Endodermal cell (in vitro differentiated cells): ENCODE measurements at regions not wholly inside any gene's neighbourhood (a gene's known extent, or its start where the extent isn't known, plus 50 kb on each side); places are given as distances from the start of the nearest gene placed in this dataset.

Source experiments
- DNase-seq: peaks from one replicate; pipeline ENCODE4 v3.0.0-alpha.2; 2017
- H3K27ac ChIP-seq: 2 replicates; pipeline ENCODE4 v1.5.1; 2013; ENCODE audit warnings: mild to moderate bottlenecking, low read depth, low read length, moderate library complexity
- H3K27me3 ChIP-seq: 2 replicates; pipeline ENCODE4 v1.6.1; 2013; ENCODE audit warnings: mild to moderate bottlenecking, low read length, moderate library complexity; ENCODE audit not compliant: insufficient read depth, control insufficient read depth, poor library complexity, severe bottlenecking
- H3K36me3 ChIP-seq: 2 replicates; pipeline ENCODE4 v1.7.0; 2013; ENCODE audit warnings: mild to moderate bottlenecking, low read length, moderate library complexity; ENCODE audit not compliant: control insufficient read depth, insufficient read depth
- H3K4me1 ChIP-seq: one replicate; pipeline ENCODE4 v1.7.0; 2013; ENCODE audit warnings: low read length; ENCODE audit not compliant: control insufficient read depth, insufficient read depth
- H3K4me3 ChIP-seq: 2 replicates; pipeline ENCODE4 v1.5.1; 2013; ENCODE audit warnings: mild to moderate bottlenecking, low read length, moderate library complexity
- H3K9ac ChIP-seq: 2 replicates; pipeline ENCODE4 v1.6.1; 2013; ENCODE audit warnings: mild to moderate bottlenecking, low read length, moderate library complexity; ENCODE audit not compliant: poor library complexity, severe bottlenecking; ENCODE audit errors: extremely low read depth
- H3K9me3 ChIP-seq: 2 replicates; pipeline ENCODE4 v1.6.1; 2013; ENCODE audit warnings: mild to moderate bottlenecking, low read length, moderate library complexity; ENCODE audit not compliant: control insufficient read depth
- H3K27ac Mint-ChIP-seq: 2 replicates; pipeline ENCODE4 v1.8.0; 2020; ENCODE audit warnings: mixed read lengths
- H3K27me3 Mint-ChIP-seq: 2 replicates; pipeline ENCODE4 v1.8.0; 2021; ENCODE audit warnings: mild to moderate bottlenecking, mixed read lengths; ENCODE audit not compliant: insufficient read depth
- H3K36me3 Mint-ChIP-seq: 2 replicates; pipeline ENCODE4 v1.8.0; 2020; ENCODE audit warnings: low read depth, mixed read lengths
- H3K4me1 Mint-ChIP-seq: 2 replicates; pipeline ENCODE4 v1.8.0; 2020; ENCODE audit warnings: mixed read lengths
- H3K4me3 Mint-ChIP-seq: 2 replicates; pipeline ENCODE4 v1.8.0; 2020; ENCODE audit warnings: mild to moderate bottlenecking, moderate library complexity, mixed read lengths
- H3K9me3 Mint-ChIP-seq: 2 replicates; pipeline ENCODE4 v1.8.0; 2020; ENCODE audit warnings: mild to moderate bottlenecking, mixed read lengths
- WGBS, 2 experiments: methylation state at CpG; one replicate each; pipeline versions ENCODE4 v1.1.5 to v1.1.7; 2013; ENCODE audit warnings: missing lambda C conversion rate in 2 of 2, mixed read lengths in 1 of 2; ENCODE audit not compliant: insufficient coverage in 1 of 2, insufficient read length in 1 of 2; 5-methylcytosine and 5-hydroxymethylcytosine counted together
- TF ChIP-seq, protein P1 (sequence below): fragments of 200-600 bp; sonication (generic); conservative IDR thresholded peaks from 2 replicates; pipeline ENCODE4 v1.5.0; 2021; ENCODE audit warnings: antibody characterized with exemption, mild to moderate bottlenecking

- Mint-ChIP-seq H3K36me3 (no peaks in the 10 kb centered on the region), H3K27me3 (no peaks in the 10 kb centered on the region), H3K27ac (no peak overlapping the region), H3K4me3 (no peak overlapping the region), H3K9me3 (no peaks in the 10 kb centered on the region), H3K4me1 (no peaks in the 10 kb centered on the region)
- TF ChIP-seq, protein P1, sequence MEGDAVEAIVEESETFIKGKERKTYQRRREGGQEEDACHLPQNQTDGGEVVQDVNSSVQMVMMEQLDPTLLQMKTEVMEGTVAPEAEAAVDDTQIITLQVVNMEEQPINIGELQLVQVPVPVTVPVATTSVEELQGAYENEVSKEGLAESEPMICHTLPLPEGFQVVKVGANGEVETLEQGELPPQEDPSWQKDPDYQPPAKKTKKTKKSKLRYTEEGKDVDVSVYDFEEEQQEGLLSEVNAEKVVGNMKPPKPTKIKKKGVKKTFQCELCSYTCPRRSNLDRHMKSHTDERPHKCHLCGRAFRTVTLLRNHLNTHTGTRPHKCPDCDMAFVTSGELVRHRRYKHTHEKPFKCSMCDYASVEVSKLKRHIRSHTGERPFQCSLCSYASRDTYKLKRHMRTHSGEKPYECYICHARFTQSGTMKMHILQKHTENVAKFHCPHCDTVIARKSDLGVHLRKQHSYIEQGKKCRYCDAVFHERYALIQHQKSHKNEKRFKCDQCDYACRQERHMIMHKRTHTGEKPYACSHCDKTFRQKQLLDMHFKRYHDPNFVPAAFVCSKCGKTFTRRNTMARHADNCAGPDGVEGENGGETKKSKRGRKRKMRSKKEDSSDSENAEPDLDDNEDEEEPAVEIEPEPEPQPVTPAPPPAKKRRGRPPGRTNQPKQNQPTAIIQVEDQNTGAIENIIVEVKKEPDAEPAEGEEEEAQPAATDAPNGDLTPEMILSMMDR: no peak
- Histone ChIP-seq H3K9ac (no peak overlapping the region), H3K36me3 (no peaks in the 10 kb centered on the region), H3K4me1 (no peaks in the 10 kb centered on the region), H3K27me3 (no peaks in the 10 kb centered on the region), H3K4me3 (no peak overlapping the region), H3K9me3 (no peaks in the 10 kb centered on the region), H3K27ac (no peak overlapping the region)
- DNase-seq: no peak
Observed at GRCh38 chr5:128701301-128701700, 163.3 kb upstream of the FBN2 start.

DNA sequence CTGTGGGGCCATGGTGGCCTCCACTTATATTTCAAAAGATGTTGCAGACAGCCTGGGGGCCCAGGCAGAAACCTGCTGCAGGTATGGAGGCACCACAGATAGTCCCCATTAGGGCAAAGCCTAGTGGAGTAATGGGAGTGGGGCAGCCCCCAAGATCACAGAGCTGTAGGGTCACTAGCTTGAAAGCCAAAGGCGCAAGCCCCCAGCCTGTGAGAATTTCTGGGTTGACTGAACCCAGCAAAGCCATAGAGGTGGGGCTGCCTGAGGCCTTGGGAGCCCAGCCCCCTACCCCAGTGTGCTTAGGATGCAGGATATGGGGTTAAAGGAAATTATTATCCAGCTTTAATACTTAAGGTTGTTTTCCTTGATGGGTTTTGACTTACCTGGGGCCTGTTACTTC is 165.3 kb upstream of the FBN2 start:
- H3K4me1 ChIP-seq: no peaks in the 10 kb centered on the region
- no peak overlapping the region for H3K9ac ChIP-seq
- Mint-ChIP-seq H3K4me3 (no peak overlapping the region), H3K36me3 (no peaks in the 10 kb centered on the region), H3K4me1 (no peaks in the 10 kb centered on the region), H3K9me3 (no peaks in the 10 kb centered on the region), H3K27ac (no peak overlapping the region), H3K27me3 (no peaks in the 10 kb centered on the region)
- no peak for DNase-seq
- H3K9me3 ChIP-seq: no peaks in the 10 kb centered on the region
- TF ChIP-seq, protein P1: no peak
- H3K27ac ChIP-seq: no peak overlapping the region
- no peak overlapping the region for H3K4me3 ChIP-seq
- no peaks in the 10 kb centered on the region for H3K36me3 ChIP-seq
- WGBS, 2 experiments: 96 to 100% methylated on average over 1 of the region's 1 CpG
- H3K27me3 ChIP-seq: no peaks in the 10 kb centered on the region

GRCh38 chr5:128706269-128706668 is 168.2 kb upstream of the FBN2 start:
- TF ChIP-seq, protein P1: no peak
- H3K4me3 Mint-ChIP-seq: no peak overlapping the region
- Histone ChIP-seq H3K9ac (no peak overlapping the region), H3K36me3 (no peaks in the 10 kb centered on the region), H3K4me1 (no peaks in the 10 kb centered on the region), H3K27me3 (no peaks in the 10 kb centered on the region), H3K4me3 (no peak overlapping the region), H3K27ac (no peak overlapping the region), H3K9me3 (no peaks in the 10 kb centered on the region)
- H3K36me3 Mint-ChIP-seq: no peaks in the 10 kb centered on the region
- DNase-seq: no peak
- 86 to 97% methylated on average over 1 of the region's 1 CpG for WGBS, 2 experiments
- no peaks in the 10 kb centered on the region for H3K9me3 Mint-ChIP-seq
- no peak overlapping the region for H3K27ac Mint-ChIP-seq
- no peaks in the 10 kb centered on the region for H3K4me1 Mint-ChIP-seq
- H3K27me3 Mint-ChIP-seq: no peaks in the 10 kb centered on the region
